Liver (tissue), 8 donors: ENCODE measurements at regions not wholly inside any gene's neighbourhood (a gene's known extent, or its start where the extent isn't known, plus 50 kb on each side); places are given as distances from the start of the nearest gene placed in this dataset.

Experiments used
- DNase-seq: peaks from one replicate; pipeline ENCODE4 v3.0.0-alpha.2; 2017; ENCODE audit warnings: low spot score
- H3K27ac ChIP-seq, 2 donors: one replicate each; pipeline ENCODE4 v1.7.0; 2013; ENCODE audit warnings: inconsistent platforms in 2 of 2, low read length in 2 of 2, control low read depth in 1 of 2, low read depth in 1 of 2, mild to moderate bottlenecking in 1 of 2
- H3K27me3 ChIP-seq, 4 donors: one replicate each; pipeline versions ENCODE4 v1.6.1 to v1.7.0; 2013; ENCODE audit warnings: low read length in 3 of 4, inconsistent platforms in 1 of 4, mild to moderate bottlenecking in 1 of 4, moderate library complexity in 1 of 4; ENCODE audit not compliant: control insufficient read depth in 4 of 4, insufficient read depth in 4 of 4
- H3K36me3 ChIP-seq, 4 donors: one replicate each; pipeline versions ENCODE4 v1.6.1 to v1.7.0; 2013; ENCODE audit warnings: low read length in 3 of 4, mild to moderate bottlenecking in 3 of 4, low read depth in 1 of 4, moderate library complexity in 1 of 4; ENCODE audit not compliant: control insufficient read depth in 4 of 4, insufficient read depth in 3 of 4
- H3K4me1 ChIP-seq, 4 donors: one replicate each; pipeline versions ENCODE4 v1.6.1 to v1.7.0; 2013; ENCODE audit warnings: low read length in 3 of 4, mild to moderate bottlenecking in 3 of 4, moderate library complexity in 1 of 4; ENCODE audit not compliant: control insufficient read depth in 4 of 4, insufficient read depth in 4 of 4
- H3K4me3 ChIP-seq, 3 donors: one replicate each; pipeline versions ENCODE4 v1.6.1 to v1.7.0; 2013; ENCODE audit warnings: low read length in 3 of 3, control low read depth in 1 of 3, low read depth in 1 of 3, mild to moderate bottlenecking in 1 of 3
- H3K9ac ChIP-seq, 2 donors: one replicate each; pipeline ENCODE4 v1.7.0; 2013; ENCODE audit warnings: low read length in 2 of 2, mild to moderate bottlenecking in 2 of 2, moderate library complexity in 2 of 2, control low read depth in 1 of 2, low read depth in 1 of 2
- H3K9me3 ChIP-seq, 4 donors: one replicate each; pipeline versions ENCODE4 v1.6.1 to v1.7.0; 2013; ENCODE audit warnings: low read length in 3 of 4; ENCODE audit not compliant: control insufficient read depth in 4 of 4
- ATF3 ChIP-seq: IDR thresholded peaks from 2 replicates; pipeline ENCODE4 v1.6.1; 2016; ENCODE audit warnings: antibody characterized with exemption
- CTCF ChIP-seq: fragments of 150-350 bp; IDR thresholded peaks from 2 replicates; pipeline ENCODE4 v1.5.1; 2017; ENCODE audit warnings: improper control_type of control experiment, low read depth, low read length; ENCODE audit not compliant: missing input control
- FOXA1 ChIP-seq: IDR thresholded peaks from 2 replicates; pipeline ENCODE4 v1.6.1; 2016; ENCODE audit warnings: antibody characterized with exemption
- FOXA2 ChIP-seq: IDR thresholded peaks from 2 replicates; pipeline ENCODE4 v1.6.1; 2016; ENCODE audit warnings: antibody characterized with exemption
- GABPA ChIP-seq, 2 donors: IDR thresholded peaks in 1 of 2; conservative IDR thresholded peaks in 1 of 2; 2 replicates each; pipeline ENCODE4 v1.6.1; 2016; ENCODE audit warnings: antibody characterized with exemption in 2 of 2, mild to moderate bottlenecking in 1 of 2, moderate library complexity in 1 of 2
- HNF4A ChIP-seq, 2 donors: conservative IDR thresholded peaks; 2 replicates each; pipeline ENCODE4 v1.6.1; 2016; ENCODE audit warnings: antibody characterized with exemption in 2 of 2, mild to moderate bottlenecking in 2 of 2
- HNF4G ChIP-seq: IDR thresholded peaks from 2 replicates; pipeline ENCODE4 v1.6.1; 2016; ENCODE audit warnings: antibody characterized with exemption
- JUND ChIP-seq, 2 donors: IDR thresholded peaks; 2 replicates each; pipeline ENCODE4 v1.6.1; 2016; ENCODE audit warnings: antibody characterized with exemption in 2 of 2
- MAX ChIP-seq: IDR thresholded peaks from 2 replicates; pipeline ENCODE4 v1.6.1; 2016; ENCODE audit warnings: antibody characterized with exemption
- NR2F2 ChIP-seq: IDR thresholded peaks from 2 replicates; pipeline ENCODE4 v1.6.1; 2016; ENCODE audit warnings: antibody characterized with exemption
- RAD21 ChIP-seq, 2 donors: IDR thresholded peaks; 2 replicates each; pipeline ENCODE4 v1.6.1; 2016; ENCODE audit warnings: antibody characterized with exemption in 2 of 2, mild to moderate bottlenecking in 2 of 2
- REST ChIP-seq: IDR thresholded peaks from 2 replicates; pipeline ENCODE4 v1.6.1; 2016; ENCODE audit warnings: antibody characterized with exemption, mild to moderate bottlenecking
- RXRA ChIP-seq, 2 donors: IDR thresholded peaks; 2 replicates each; pipeline ENCODE4 v1.6.1; 2017 to 2018; ENCODE audit warnings: antibody characterized with exemption in 2 of 2, mild to moderate bottlenecking in 1 of 2
- SP1 ChIP-seq: IDR thresholded peaks from 2 replicates; pipeline ENCODE4 v1.6.1; 2018; ENCODE audit warnings: antibody characterized with exemption, mild to moderate bottlenecking
- TAF1 ChIP-seq: conservative IDR thresholded peaks from 2 replicates; pipeline ENCODE4 v1.6.1; 2016; ENCODE audit warnings: antibody characterized with exemption, mild to moderate bottlenecking
- YY1 ChIP-seq: IDR thresholded peaks from 2 replicates; pipeline ENCODE4 v1.6.1; 2016; ENCODE audit warnings: antibody characterized with exemption, mild to moderate bottlenecking
- ZBTB33 ChIP-seq: IDR thresholded peaks from 2 replicates; pipeline ENCODE4 v1.6.1; 2016; ENCODE audit warnings: antibody characterized with exemption
- WGBS: extraction: QIAGEN DNeasy Blood & Tissue Kit; methylation state at CpG from one replicate; pipeline ENCODE4 v1.1.7; 2013; 5-methylcytosine and 5-hydroxymethylcytosine counted together
- donor health status: healthy.
- donor health status: healthy.
- donor health status: healthy.
- donor health status: healthy.
- donor health status: healthy.

GRCh38 chr4:66266035-66266434 lies 595.7 kb upstream of the EPHA5 start:
- 80% methylated on average over 5 of the region's 5 CpGs for WGBS
- no peak for DNase-seq

More at GRCh38 chr4:66266035-66266434, 595.7 kb upstream of the EPHA5 start:
- H3K4me1 ChIP-seq: no peaks in the 10 kb centered on the region
- no peak overlapping the region for H3K4me3 ChIP-seq
- no peak overlapping the region for H3K9ac ChIP-seq
- TF ChIP-seq MAX (no peak), ZBTB33 (no peak), TAF1 (no peak), GABPA (IDR thresholded peaks at IDR 0.05 in 1 of 2, conservative IDR thresholded peaks at IDR 0.05 in 1 of 2) (no peak), REST (no peak), HNF4G (no peak), NR2F2 (no peak), YY1 (no peak), JUND (IDR thresholded peaks at IDR 0.05) (no peak), ATF3 (no peak), FOXA2 (no peak), CTCF (no peak), RAD21 (IDR thresholded peaks at IDR 0.05) (no peak), SP1 (no peak), RXRA (IDR thresholded peaks at IDR 0.05) (no peak), HNF4A (conservative IDR thresholded peaks at IDR 0.05) (no peak), FOXA1 (no peak)
- peaks cover 0 to 1% (median 0%) of the 10 kb centered on the region in 4 donors for H3K27me3 ChIP-seq
- H3K27ac ChIP-seq: no peak overlapping the region
- no peaks in the 10 kb centered on the region for H3K36me3 ChIP-seq
- H3K9me3 ChIP-seq: peaks cover 0 to 3% (median 0%) of the 10 kb centered on the region in 4 donors
